IMR-90 (cell line): ENCODE measurements at regions not wholly inside any gene's neighbourhood (a gene's known extent, or its start where the extent isn't known, plus 50 kb on each side); places are given as distances from the start of the nearest gene placed in this dataset.

Source experiments
- MXI1 ChIP-seq: IDR thresholded peaks from 2 replicates; pipeline ENCODE4 v1.6.1; 2012; ENCODE audit warnings: low read depth, mild to moderate bottlenecking, low read length, moderate library complexity, borderline replicate concordance
- TF ChIP-seq, protein P1 (sequence below): conservative IDR thresholded peaks from 2 replicates; pipeline ENCODE4 v1.5.1; 2012; ENCODE audit warnings: mild to moderate bottlenecking, low read depth, low read length, improper control_type of control experiment

DNA sequence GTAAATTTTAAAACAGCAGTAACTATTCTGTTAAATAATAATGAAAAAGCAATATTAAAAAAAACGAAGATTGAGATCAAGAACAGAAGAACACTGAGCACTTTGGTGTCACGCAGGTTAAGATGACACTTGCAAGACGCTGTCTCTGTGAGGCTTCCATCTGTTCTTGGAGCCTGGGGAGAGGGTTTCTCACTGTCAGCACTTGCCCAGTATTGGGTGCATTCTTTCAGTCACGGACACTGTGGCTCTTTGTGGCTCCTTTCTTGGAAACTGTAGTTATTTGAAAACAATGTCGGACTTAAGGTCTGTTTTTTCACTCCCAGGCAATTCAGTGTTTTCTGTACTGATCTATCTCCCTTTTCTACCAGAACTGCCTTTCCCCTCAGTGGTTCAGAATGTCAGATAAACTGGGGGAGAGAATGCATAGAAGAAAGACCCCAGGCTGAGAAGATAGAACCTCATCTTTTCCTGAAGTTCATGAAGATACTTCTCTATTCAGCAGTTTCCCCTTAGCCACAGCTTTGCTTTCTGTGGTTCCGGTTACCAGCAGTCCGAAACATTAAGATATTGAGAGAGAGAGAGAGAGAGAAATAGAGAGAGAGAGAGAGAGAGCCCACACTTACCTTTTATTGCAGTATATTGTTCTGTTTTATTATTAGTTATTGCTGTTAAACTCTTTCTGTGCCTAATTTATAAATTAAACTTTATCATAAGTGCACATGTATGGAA, 283.3 kb downstream of the DCDC2C start:
- TF ChIP-seq MXI1 = no peak
- TF ChIP-seq, protein P1, sequence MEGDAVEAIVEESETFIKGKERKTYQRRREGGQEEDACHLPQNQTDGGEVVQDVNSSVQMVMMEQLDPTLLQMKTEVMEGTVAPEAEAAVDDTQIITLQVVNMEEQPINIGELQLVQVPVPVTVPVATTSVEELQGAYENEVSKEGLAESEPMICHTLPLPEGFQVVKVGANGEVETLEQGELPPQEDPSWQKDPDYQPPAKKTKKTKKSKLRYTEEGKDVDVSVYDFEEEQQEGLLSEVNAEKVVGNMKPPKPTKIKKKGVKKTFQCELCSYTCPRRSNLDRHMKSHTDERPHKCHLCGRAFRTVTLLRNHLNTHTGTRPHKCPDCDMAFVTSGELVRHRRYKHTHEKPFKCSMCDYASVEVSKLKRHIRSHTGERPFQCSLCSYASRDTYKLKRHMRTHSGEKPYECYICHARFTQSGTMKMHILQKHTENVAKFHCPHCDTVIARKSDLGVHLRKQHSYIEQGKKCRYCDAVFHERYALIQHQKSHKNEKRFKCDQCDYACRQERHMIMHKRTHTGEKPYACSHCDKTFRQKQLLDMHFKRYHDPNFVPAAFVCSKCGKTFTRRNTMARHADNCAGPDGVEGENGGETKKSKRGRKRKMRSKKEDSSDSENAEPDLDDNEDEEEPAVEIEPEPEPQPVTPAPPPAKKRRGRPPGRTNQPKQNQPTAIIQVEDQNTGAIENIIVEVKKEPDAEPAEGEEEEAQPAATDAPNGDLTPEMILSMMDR = no peak
